GM10248 (cell line): ENCODE measurements at regions not wholly inside any gene's neighbourhood (a gene's known extent, or its start where the extent isn't known, plus 50 kb on each side); places are given as distances from the start of the nearest gene placed in this dataset.

ENCODE experiments used
- CTCF ChIA-PET: fragments of 300-600 bp; sonication (Branson Sonifier 250); formaldehyde crosslinking; extraction: SDS; loops from one replicate; lab custom pipeline; 2021; ENCODE audit warnings: antibody characterized with exemption; lab: Yijun Ruan, JAX
- POLR2A ChIA-PET: fragments of 350-650 bp; sonication (Branson Sonifier 250); formaldehyde crosslinking; extraction: SDS; loops from one replicate; lab custom pipeline; 2020; ENCODE audit warnings: antibody characterized with exemption; lab: Yijun Ruan, JAX
- DNase-seq: peaks from one replicate; pipeline ENCODE4 v3.0.0; 2012; ENCODE audit errors: extremely low spot score
- CTCF ChIP-seq: IDR thresholded peaks from 2 replicates; pipeline ENCODE4 v1.5.1; 2012; ENCODE audit warnings: mild to moderate bottlenecking, low read depth; ENCODE audit errors: extremely low read depth, missing control alignments, control extremely low read depth

GRCh38 chr2:23256643-23257042 lies 128.3 kb upstream of the KLHL29 start:
- DNase-seq: no peak
- POLR2A ChIA-PET: no interaction called here
- CTCF ChIA-PET: no interaction called here
- TF ChIP-seq CTCF: no peak

DNA sequence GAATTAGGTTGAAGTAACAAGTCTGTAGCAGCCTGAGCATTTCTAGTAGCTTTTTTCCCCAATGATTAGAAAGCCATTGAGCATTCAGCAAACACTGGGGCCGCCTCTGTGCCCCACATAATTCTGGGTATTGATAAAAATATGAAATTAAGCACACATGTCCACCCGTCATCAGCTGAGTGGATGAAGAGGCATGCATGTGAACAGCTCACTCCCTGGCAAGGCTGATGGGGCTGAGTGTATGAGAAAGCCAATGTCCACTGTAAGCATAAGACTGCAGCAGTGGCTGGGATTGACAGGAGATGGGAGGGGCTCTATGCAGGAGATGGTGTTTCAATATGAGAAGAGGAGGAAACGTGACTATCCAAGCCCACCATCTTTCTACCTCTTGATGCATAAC lies 124.4 kb upstream of the KLHL29 start:
- no peak for DNase-seq
- CTCF ChIA-PET: interaction anchor here (1.0 to 1.7 kb wide), 2 partner anchors 9 to 25 kb away, joined by 3 to 5 read pairs; no protein-coding TSS in a partner anchor
- POLR2A ChIA-PET: no interaction called here
- TF ChIP-seq CTCF: no peak

DNA sequence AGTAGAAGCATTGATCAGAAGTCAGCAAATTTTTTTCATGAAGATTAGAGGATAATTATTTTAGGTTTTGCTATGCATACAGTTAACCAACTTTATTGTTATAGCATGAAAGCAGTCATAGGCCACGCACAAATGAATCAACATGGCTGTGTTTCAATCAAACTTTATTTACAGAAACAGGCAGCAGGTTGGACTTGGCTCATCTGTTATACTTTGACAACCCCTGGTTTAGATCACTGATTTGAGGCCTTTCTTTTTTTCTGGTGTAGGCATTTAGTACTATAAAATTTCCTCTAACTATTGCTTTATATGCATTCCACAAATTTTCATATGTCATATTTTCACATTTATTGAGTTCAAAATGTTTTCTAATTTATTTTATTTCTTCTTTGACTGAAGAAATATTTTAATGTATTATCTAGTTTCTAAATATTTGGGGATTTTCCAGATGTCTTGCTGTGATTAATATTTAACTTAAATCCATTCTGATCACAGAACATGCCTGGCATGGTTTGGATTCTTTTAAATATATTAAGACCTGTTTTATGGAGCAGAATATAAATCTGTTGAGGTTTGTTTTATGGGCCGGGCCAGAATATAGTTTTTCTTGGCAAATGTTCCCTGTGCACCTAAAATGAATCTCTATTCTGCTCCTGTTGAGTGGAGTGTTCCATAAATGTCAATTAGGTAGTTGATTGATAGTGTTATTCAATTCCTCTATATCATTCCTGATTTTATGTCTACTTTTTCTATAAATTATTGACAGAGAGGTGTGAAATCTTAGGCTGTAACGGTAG lies 116.3 kb upstream of the KLHL29 start:
- TF ChIP-seq CTCF: no peak
- ChIA-PET POLR2A (no interaction called here), CTCF (interaction anchor here (1.4 kb wide), 1 partner anchor 8 kb away, joined by 5 read pairs; no protein-coding TSS in a partner anchor)
- DNase-seq: no peak

GRCh38 chr2:23269747-23270146 lies 115.2 kb upstream of the KLHL29 start:
- CTCF ChIA-PET: interaction anchor here (1.4 kb wide), 1 partner anchor 9 kb away, joined by 5 read pairs; no protein-coding TSS in a partner anchor
- DNase-seq: no peak
- POLR2A ChIA-PET: no interaction called here
- TF ChIP-seq CTCF: no peak

DNA sequence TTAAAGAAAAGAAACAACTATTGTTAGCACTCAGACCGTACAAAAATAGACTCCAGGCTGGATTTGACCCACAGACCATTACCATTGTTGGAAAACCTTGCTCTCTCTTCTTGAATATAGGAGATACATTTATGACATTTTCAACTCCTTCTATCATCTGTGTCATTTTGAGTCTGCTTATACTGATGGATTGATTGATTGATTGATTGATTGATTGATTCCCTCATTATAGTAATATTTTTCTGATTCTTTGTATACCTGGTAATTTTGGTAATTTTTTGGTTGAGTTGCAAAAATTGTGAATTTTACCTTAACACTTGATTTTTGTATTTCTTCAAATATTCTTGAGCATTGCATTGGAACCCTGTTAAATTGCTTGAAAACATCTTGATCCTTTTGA lies 114.2 kb upstream of the KLHL29 start:
- TF ChIP-seq CTCF: no peak
- no peak for DNase-seq
- ChIA-PET POLR2A (no interaction called here), CTCF (no interaction called here)

DNA sequence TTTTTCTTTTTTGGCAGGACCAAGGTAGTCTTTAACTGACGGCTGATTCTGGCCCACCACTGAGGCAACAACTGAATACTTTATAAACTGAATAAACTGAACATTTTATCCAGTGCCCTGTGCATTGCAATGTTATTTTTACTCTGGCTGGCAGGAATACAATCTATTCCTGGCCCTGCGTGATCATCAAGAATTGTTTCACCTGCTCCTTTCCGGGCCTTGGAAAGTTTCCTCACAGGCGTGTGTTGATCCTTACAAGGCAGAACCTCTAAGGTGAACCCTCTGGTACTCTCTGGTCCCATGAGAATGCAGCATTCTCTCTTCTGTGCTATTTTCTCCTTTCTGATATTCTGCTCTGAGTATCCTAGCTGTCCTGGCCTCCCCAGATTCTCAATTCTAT lies 113.7 kb upstream of the KLHL29 start:
- ChIA-PET POLR2A (no interaction called here), CTCF (no interaction called here)

More for the DNA sequence above, 113.7 kb upstream of the KLHL29 start:
- TF ChIP-seq CTCF: no peak
- DNase-seq: no peak
